NCI-H2107 (cell line): ENCODE measurements at regions not wholly inside any gene's neighbourhood (a gene's known extent, or its start where the extent isn't known, plus 50 kb on each side); places are given as distances from the start of the nearest gene placed in this dataset.

ENCODE experiments used
- DNase-seq: peaks from one replicate; lab custom pipeline; 2025; lab: John Stamatoyannopoulos, UW

GRCh38 chr18:47469576-47469975 is 218.1 kb upstream of the SKOR2 start:
- no peak for DNase-seq

- no peak for DNase-seq
Measured at GRCh38 chr18:47461977-47462376, 210.5 kb upstream of the SKOR2 start.

GRCh38 chr18:47461406-47461948 is 210.0 kb upstream of the SKOR2 start:
- DNase-seq: no peak

GRCh38 chr18:47458483-47458882 is 207.0 kb upstream of the SKOR2 start:
- DNase-seq: no peak

GRCh38 chr18:47457614-47458013 is 206.2 kb upstream of the SKOR2 start:
- DNase-seq: no peak

GRCh38 chr18:47453038-47453437 is 201.6 kb upstream of the SKOR2 start:
- DNase-seq: no peak

- DNase-seq: no peak
Measured at GRCh38 chr18:47448956-47449355, 197.5 kb upstream of the SKOR2 start.

GRCh38 chr18:47441914-47442313 is 190.5 kb upstream of the SKOR2 start:
- no peak for DNase-seq

- no peak for DNase-seq
Measured at GRCh38 chr18:47438001-47438400, 186.5 kb upstream of the SKOR2 start.

GRCh38 chr18:47436871-47437270 is 185.4 kb upstream of the SKOR2 start:
- DNase-seq: no peak

- DNase-seq: no peak
Measured at GRCh38 chr18:47434214-47434746, 182.8 kb upstream of the SKOR2 start.

GRCh38 chr18:47427923-47428637 is 176.6 kb upstream of the SKOR2 start:
- DNase-seq: no peak

- no peak for DNase-seq
Measured at GRCh38 chr18:47427072-47427471, 175.6 kb upstream of the SKOR2 start.

- no peak for DNase-seq
Measured at GRCh38 chr18:47425365-47425764, 173.9 kb upstream of the SKOR2 start.

- no peak for DNase-seq
Measured at GRCh38 chr18:47422524-47422923, 171.1 kb upstream of the SKOR2 start.

- DNase-seq: no peak
Measured at GRCh38 chr18:47420130-47420529, 168.7 kb upstream of the SKOR2 start.

- no peak for DNase-seq
Measured at GRCh38 chr18:47418746-47419145, 167.3 kb upstream of the SKOR2 start.

- DNase-seq: no peak
Measured at GRCh38 chr18:47417807-47418206, 166.3 kb upstream of the SKOR2 start.

GRCh38 chr18:47415881-47416280 is 164.4 kb upstream of the SKOR2 start:
- DNase-seq: no peak

GRCh38 chr18:47413327-47413726 is 161.9 kb upstream of the SKOR2 start:
- DNase-seq: no peak

GRCh38 chr18:47412924-47413323 is 161.5 kb upstream of the SKOR2 start:
- no peak for DNase-seq

- no peak for DNase-seq
Measured at GRCh38 chr18:47411159-47411558, 159.7 kb upstream of the SKOR2 start.

- DNase-seq: no peak
Measured at GRCh38 chr18:47410139-47410538, 158.7 kb upstream of the SKOR2 start.

GRCh38 chr18:47409519-47409918 is 158.1 kb upstream of the SKOR2 start:
- no peak for DNase-seq
